ENCODE measurements at regions not wholly inside any gene's neighbourhood (a gene's known extent, or its start where the extent isn't known, plus 50 kb on each side); places are given as distances from the start of the nearest gene placed in this dataset.
A peak's percentile ranks its signal among the peaks of the same experiment; 100 is the strongest.

DNA sequence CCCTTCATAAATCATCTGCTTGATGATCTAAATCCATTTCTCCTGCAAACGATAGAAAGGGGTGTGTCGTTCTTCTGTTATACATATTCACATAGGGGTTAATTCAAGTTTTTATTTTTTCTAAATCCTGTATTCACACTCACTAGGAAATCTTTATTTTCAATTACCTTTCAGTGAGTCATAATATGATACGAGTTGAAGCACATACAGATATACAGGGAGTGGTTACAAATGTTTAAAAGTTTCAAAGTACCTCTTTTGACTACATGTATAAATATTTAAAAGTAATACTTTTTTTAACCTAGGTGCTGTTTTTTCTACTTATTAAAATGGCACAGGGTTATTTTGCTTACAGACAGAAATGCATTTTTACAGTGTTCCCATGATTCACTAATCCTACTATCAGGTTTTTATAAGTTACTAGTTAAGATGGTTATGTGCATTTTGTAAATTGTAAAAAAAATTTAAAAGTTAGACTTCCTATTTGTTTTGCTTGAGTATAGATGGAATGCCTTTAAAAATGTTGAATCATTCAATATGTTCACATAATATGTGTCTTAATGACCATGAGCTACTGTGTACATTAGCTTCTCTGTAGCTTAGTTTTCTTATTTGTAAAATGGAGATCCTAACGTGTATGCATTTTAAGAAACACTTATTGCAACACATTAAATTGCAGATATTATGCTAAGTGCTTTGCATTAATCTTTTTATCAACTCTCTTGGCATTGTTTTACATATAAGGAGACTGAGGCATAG is 1378.1 kb downstream of the DSC3 start:
- H3K4me3 ChIP-seq (ENCODE audit: control insufficient read depth, low read depth, low read length), result no peak overlapping the region
- no peak for DNase-seq (ENCODE audit: low read depth)
- TF ChIP-seq, protein P1, sequence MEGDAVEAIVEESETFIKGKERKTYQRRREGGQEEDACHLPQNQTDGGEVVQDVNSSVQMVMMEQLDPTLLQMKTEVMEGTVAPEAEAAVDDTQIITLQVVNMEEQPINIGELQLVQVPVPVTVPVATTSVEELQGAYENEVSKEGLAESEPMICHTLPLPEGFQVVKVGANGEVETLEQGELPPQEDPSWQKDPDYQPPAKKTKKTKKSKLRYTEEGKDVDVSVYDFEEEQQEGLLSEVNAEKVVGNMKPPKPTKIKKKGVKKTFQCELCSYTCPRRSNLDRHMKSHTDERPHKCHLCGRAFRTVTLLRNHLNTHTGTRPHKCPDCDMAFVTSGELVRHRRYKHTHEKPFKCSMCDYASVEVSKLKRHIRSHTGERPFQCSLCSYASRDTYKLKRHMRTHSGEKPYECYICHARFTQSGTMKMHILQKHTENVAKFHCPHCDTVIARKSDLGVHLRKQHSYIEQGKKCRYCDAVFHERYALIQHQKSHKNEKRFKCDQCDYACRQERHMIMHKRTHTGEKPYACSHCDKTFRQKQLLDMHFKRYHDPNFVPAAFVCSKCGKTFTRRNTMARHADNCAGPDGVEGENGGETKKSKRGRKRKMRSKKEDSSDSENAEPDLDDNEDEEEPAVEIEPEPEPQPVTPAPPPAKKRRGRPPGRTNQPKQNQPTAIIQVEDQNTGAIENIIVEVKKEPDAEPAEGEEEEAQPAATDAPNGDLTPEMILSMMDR (IDR thresholded peaks at IDR 0.05; ENCODE audit: control insufficient read depth, insufficient read depth, low read depth, low read length, missing control alignments), result no peak

DNA sequence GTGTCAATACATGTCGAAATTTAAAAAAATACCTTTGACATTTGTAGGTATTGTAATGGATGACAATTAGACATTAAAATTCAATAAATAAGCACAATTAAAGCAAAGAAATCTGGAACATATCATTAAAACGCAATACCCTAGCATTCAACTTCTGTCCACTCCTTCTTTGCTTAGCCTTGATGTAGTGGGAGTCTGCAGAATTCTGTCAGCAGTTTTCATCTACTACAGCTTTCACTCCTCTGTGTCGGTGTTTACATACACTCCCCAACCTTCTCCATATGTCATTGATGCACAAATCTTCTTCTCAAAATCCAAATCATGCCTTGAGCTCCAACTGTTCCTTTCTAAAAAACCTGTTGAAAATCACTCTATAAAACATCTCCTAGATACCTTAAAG is 1380.6 kb downstream of the DSC3 start:
- no peak overlapping the region for H3K4me3 ChIP-seq (ENCODE audit: control insufficient read depth, low read depth, low read length)
- no peak for DNase-seq (ENCODE audit: low read depth)
- TF ChIP-seq, protein P1 (IDR thresholded peaks at IDR 0.05; ENCODE audit: control insufficient read depth, insufficient read depth, low read depth, low read length, missing control alignments), result no peak

DNA sequence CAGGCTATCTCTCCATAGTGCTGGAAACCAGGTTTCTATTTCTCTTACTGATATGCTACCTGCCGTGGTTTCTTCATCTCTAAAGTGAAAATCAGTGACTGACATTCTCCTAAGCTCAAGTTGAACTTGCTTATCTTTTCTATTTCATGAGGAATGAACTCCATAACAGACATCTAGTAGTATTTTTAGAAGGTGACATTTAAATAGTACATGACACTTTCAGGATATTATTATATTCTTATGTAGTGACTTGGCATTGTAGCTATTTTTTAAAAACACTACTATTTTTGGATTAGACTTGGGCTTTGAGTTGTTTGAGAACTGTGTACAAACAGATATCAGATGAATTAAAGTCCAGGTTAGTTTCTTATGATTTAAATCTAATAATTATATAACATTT is 1381.8 kb downstream of the DSC3 start:
- H3K4me3 ChIP-seq (ENCODE audit: control insufficient read depth, low read depth, low read length), result no peak overlapping the region
- no peak for DNase-seq (ENCODE audit: low read depth)
- TF ChIP-seq, protein P1 (IDR thresholded peaks at IDR 0.05; ENCODE audit: control insufficient read depth, insufficient read depth, low read depth, low read length, missing control alignments), result no peak

DNA sequence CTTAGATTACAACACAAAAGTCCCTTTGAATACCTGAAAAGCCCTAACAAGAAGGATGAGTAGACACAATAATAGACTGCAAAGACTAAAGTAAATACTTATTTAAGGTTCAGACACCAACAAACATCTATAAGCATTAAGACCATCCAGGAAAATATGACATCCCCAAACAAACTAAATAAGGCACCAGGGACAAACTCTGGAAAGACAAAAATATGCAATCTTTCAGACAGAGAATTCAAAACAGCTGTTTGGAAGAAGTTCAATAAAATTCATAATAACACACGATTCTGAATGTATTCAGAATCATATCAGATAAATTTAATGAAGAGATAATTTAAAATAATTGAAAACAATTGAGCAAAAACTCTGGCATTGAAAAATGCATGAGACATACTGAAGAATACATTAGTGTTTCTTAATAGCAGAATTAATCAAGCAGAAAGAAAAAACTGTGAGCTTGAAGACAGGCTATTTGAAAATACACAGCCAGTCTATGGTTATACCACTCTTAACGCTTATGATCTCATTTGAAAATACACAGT is 1388.8 kb downstream of the DSC3 start:
- no peak for DNase-seq (ENCODE audit: low read depth)
- TF ChIP-seq, protein P1 (IDR thresholded peaks at IDR 0.05; ENCODE audit: control insufficient read depth, insufficient read depth, low read depth, low read length, missing control alignments), result no peak
- H3K4me3 ChIP-seq (ENCODE audit: control insufficient read depth, low read depth, low read length), result no peak overlapping the region

DNA sequence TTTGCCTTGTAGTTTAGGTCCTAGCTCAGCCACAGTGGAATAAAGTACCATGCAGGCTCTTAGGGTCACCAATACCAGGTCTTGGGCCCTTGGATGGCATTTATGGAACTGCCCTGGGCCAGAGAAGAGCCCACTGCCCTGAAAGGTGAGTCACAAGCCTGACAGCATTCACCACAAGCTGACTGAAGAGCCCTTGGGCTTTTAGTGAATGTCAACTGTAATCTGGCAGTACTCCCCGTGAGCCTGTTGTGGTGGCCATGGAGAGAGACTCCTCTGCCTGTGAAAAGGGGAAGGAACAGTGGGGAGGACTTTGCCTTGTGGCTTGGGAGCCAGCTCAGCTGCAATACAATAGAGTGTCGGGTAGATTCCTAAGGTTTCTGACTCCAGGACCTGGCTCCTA is 1389.7 kb downstream of the DSC3 start:
- no peak for DNase-seq (ENCODE audit: low read depth)
- TF ChIP-seq, protein P1 (IDR thresholded peaks at IDR 0.05; ENCODE audit: control insufficient read depth, insufficient read depth, low read depth, low read length, missing control alignments), result no peak

DNA sequence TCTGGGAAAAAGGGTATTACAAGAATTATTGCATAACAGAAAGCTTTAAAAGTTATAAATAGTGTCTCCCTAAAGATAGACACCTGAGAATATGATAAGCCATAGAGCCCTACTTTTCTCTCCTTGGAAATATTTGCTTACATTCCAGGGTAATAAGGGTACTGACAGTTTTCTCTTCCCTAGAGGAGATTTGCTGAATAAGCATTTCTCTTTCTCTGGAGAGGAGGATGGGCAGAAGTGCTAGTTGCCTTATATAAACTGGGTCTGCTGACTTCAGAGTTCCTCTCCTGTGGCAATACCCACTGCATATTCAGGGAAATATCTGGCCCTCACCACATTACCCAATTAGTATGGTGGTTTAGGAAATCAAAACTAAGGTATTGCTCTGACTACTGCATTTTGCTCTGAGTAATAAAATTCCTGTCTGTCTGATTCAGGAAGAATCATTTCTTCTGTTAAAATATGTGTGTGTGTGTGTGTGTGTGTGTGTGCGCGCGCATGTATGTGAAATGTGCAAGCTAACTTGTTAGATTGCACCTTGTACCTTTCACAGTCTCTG is 1391.3 kb downstream of the DSC3 start:
- TF ChIP-seq, protein P1 (IDR thresholded peaks at IDR 0.05; ENCODE audit: control insufficient read depth, insufficient read depth, low read depth, low read length, missing control alignments), result no peak
- no peak overlapping the region for H3K4me3 ChIP-seq (ENCODE audit: control insufficient read depth, low read depth, low read length)
- DNase-seq (ENCODE audit: low read depth), result peak; percentile 38

More for the DNA sequence above, 1389.7 kb downstream of the DSC3 start:
- no peak overlapping the region for H3K4me3 ChIP-seq (ENCODE audit: control insufficient read depth, low read depth, low read length)
